ENCODE measurements at regions not wholly inside any gene's neighbourhood (a gene's known extent, or its start where the extent isn't known, plus 50 kb on each side); places are given as distances from the start of the nearest gene placed in this dataset.
"Not testable (repeated sequence)": the region's sequence is repeated elsewhere in the genome, so short reads cannot be mapped to it uniquely, and the experiment has no call there.

DNA sequence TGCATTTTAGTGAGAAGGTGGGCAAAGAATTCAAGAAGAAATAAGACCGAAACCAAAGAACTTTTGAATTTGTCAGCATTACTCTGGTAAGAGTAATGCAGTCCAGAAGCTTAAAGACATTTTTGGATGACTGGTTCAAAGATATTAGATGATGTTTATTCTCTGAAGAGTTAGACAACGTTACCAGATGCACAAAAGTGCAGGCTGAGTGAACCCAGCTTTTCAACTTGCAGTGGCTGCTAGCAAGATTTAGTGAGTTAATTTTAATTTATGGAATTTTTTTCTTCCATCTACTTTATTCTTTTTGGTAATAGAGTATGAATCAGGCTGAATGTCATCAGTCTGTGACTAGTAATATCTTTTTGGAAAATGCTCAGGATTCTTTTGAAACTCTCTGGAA, 267.3 kb upstream of the AZI2 start:
- Mint-ChIP-seq H3K4me1 (ENCODE audit: low read depth) (no peaks in the 10 kb centered on the region), H3K27me3 (peaks cover 4% of the 10 kb centered on the region)

DNA sequence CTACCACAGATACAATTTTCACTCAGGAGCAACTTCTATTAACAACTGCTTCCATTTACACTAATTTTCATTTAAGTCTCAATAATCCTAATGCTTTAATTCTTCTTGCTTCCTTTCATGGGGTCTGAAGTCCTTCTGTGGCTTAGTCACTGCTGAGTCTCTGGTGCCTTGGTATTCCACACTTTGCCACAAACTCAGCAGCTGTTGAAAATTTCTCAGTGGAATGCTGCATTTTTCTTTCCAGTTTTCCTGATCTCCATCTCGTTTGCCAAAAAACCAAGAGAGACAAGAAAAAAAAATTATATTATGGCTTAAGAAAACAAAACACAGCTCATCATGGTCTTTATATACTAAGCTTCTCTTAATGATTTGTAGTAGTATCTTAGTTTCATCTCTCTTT, 269.2 kb upstream of the AZI2 start:
- H3K27me3 Mint-ChIP-seq, result peaks cover 5% of the 10 kb centered on the region
- no peaks in the 10 kb centered on the region for H3K36me3 Mint-ChIP-seq (ENCODE audit: low read depth)
- no peak overlapping the region for H3K4me3 Mint-ChIP-seq
- H3K27ac Mint-ChIP-seq, result no peak overlapping the region
- H3K9me3 Mint-ChIP-seq, result no peaks in the 10 kb centered on the region
- no peaks in the 10 kb centered on the region for H3K4me1 Mint-ChIP-seq (ENCODE audit: low read depth)

More for the DNA sequence above, 267.3 kb upstream of the AZI2 start:
- no peak overlapping the region for H3K4me3 Mint-ChIP-seq
- no peak overlapping the region for H3K27ac Mint-ChIP-seq
- H3K36me3 Mint-ChIP-seq (ENCODE audit: low read depth), result no peaks in the 10 kb centered on the region
- H3K9me3 Mint-ChIP-seq, result no peaks in the 10 kb centered on the region

DNA sequence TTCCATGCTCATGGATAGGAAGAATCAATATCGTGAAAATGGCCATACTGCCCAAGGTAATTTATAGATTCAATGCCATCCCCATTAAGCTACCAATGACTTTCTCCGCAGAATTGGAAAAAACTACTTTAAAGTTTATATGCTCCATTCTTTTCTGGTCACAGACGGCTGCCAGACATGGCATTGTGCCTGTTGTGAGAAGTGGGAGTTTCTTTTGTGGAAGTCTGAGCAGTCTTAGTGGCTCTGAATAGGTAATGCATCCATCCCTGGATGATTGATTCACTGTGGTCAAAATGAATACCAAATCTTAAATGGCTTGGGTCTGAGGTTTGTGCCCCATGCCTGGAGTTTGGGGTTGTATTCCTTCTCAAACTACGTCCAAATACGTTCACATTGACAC, 274.5 kb upstream of the AZI2 start:
- no peaks in the 10 kb centered on the region for H3K4me1 Mint-ChIP-seq (ENCODE audit: low read depth)
- no peaks in the 10 kb centered on the region for H3K36me3 Mint-ChIP-seq (ENCODE audit: low read depth)
- no peak overlapping the region for H3K27ac Mint-ChIP-seq
- peaks cover 5% of the 10 kb centered on the region for H3K27me3 Mint-ChIP-seq
- no peaks in the 10 kb centered on the region for H3K9me3 Mint-ChIP-seq
- no peak overlapping the region for H3K4me3 Mint-ChIP-seq

DNA sequence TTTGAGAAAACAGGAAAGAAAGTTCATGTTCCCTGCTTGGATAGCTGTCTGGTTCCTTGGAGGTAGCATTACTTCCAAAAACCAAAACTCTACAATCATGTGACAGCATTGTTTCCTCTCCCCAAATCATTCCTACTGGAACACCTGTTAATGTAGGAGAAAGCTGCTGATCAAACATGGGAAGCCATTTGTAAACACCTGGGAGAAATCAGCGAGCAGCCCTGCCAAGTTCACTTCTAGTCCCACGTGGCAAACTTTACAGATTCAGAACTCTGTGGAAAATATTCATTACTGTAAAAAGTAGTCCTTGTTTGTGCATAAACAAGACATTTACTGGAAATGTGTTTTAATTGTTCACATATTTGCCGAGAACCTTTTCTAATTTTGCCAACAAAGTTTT, 275.5 kb upstream of the AZI2 start:
- Mint-ChIP-seq H3K4me1 (ENCODE audit: low read depth) (no peaks in the 10 kb centered on the region), H3K27ac (no peak overlapping the region), H3K27me3 (peaks cover 5% of the 10 kb centered on the region), H3K36me3 (ENCODE audit: low read depth) (no peaks in the 10 kb centered on the region), H3K9me3 (no peaks in the 10 kb centered on the region), H3K4me3 (no peak overlapping the region)

DNA sequence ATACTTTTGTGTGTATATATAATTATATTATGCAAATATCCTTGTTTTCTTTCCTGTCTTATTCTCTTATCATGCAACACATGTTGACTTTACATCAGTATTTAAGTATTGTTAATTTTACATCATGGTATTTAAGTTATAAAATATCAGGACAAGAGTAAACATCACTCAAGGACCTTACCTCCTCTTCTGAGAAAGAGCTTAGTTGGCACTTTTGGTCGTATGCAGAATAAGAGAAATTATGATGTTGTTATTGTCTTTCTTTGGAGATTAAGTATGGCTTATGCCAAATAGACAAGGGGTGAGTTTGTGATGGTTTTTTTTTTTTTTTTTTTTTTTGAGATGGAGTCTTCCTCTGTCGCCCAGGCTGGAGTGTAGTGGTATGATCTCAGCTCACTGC, 279.2 kb upstream of the AZI2 start:
- not testable (repeated sequence) for H3K27me3 Mint-ChIP-seq; H3K4me1 Mint-ChIP-seq (ENCODE audit: low read depth)

DNA sequence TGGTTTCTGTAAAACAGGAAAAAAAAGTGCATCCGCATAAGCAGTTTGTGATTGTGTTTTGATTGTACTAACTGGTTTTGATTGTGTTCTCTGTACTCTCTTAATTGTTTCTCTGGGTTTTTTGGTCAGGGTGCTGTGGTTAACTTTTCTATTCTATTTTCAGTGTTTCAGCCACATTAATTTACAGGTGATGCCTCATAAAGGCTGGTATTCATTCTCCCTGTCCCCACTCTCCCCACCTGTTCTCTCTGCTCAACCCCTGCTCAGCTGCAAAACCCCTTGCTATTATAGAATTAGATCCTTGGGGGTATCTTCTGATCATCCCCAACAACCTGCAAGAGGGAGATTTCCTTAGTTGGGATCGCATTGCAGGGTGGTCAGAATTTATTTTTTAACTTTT, 285.4 kb upstream of the AZI2 start:
- no peaks in the 10 kb centered on the region for H3K9me3 Mint-ChIP-seq
- H3K27me3 Mint-ChIP-seq, result no peaks in the 10 kb centered on the region
- H3K36me3 Mint-ChIP-seq (ENCODE audit: low read depth), result no peaks in the 10 kb centered on the region
- H3K27ac Mint-ChIP-seq, result no peak overlapping the region
- no peaks in the 10 kb centered on the region for H3K4me1 Mint-ChIP-seq (ENCODE audit: low read depth)
- no peak overlapping the region for H3K4me3 Mint-ChIP-seq

More for the DNA sequence above, 279.2 kb upstream of the AZI2 start:
- not testable (repeated sequence) for H3K27ac Mint-ChIP-seq; H3K36me3 Mint-ChIP-seq (ENCODE audit: low read depth); H3K4me3 Mint-ChIP-seq; H3K9me3 Mint-ChIP-seq

DNA sequence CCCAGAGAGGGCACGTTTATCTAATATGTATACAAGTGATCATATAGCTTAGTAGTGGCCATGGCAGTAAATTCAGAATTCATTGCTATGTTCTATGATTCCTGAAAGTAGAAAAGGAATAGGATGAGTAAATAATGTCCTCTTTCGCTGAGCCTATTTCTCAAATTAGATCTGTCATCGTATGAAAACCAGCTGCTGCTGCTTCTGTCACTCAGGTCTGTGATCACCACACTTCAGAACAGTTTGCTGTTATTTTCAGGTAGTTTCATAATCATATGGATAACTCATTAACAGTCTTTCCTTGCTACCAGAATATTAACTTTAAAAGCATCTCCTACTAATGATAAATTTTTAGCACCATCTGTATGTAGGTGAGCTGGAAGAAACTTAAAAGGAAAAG, 289.1 kb upstream of the AZI2 start:
- Mint-ChIP-seq H3K36me3 (ENCODE audit: low read depth) (no peaks in the 10 kb centered on the region), H3K27me3 (no peaks in the 10 kb centered on the region), H3K9me3 (no peaks in the 10 kb centered on the region), H3K4me3 (no peak overlapping the region), H3K27ac (no peak overlapping the region), H3K4me1 (ENCODE audit: low read depth) (no peaks in the 10 kb centered on the region)

DNA sequence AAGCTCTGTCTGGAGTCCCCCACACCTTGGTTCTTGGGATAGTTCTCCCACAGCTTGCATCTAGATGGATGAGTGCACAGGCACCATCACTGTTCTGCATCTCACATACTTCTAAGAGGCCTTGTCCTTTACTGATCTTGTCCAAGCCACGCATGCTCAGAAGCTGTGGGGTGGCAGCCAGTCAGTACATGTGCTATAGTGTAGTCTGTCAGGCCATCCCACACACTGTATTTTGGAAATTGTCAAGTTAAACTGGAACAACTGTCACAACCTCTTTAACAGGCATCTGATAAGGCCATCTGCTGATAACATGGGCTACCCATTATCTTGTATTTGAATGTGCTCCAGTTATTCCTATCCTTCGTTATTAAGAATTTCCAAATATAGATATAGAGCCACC, 296.5 kb upstream of the AZI2 start:
- Mint-ChIP-seq H3K27ac (no peak overlapping the region), H3K27me3 (no peaks in the 10 kb centered on the region), H3K36me3 (ENCODE audit: low read depth) (no peaks in the 10 kb centered on the region), H3K9me3 (no peaks in the 10 kb centered on the region), H3K4me1 (ENCODE audit: low read depth) (no peaks in the 10 kb centered on the region), H3K4me3 (no peak overlapping the region)

DNA sequence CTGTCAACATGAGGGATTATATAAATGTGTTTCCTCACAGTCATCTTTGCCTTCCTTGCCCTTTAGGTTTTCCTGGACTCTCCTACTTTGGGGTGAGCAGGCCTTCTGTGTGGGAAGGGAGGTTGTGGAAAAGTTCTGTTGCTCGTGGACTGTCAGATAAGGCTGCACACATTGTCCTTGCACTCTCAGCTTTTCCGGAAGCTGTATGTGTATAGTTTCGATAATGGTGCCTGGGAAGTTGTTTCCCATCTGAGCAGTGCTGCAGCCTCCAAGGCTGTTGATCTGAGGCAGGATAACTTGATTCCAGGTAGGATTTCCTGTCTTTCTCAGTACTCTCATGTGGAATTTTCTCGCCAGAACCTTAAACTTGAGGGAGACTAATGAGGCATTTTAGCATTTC, 297.8 kb upstream of the AZI2 start:
- Mint-ChIP-seq H3K27ac (no peak overlapping the region), H3K9me3 (no peaks in the 10 kb centered on the region), H3K27me3 (no peaks in the 10 kb centered on the region), H3K36me3 (ENCODE audit: low read depth) (no peaks in the 10 kb centered on the region), H3K4me1 (ENCODE audit: low read depth) (no peaks in the 10 kb centered on the region), H3K4me3 (no peak overlapping the region)

DNA sequence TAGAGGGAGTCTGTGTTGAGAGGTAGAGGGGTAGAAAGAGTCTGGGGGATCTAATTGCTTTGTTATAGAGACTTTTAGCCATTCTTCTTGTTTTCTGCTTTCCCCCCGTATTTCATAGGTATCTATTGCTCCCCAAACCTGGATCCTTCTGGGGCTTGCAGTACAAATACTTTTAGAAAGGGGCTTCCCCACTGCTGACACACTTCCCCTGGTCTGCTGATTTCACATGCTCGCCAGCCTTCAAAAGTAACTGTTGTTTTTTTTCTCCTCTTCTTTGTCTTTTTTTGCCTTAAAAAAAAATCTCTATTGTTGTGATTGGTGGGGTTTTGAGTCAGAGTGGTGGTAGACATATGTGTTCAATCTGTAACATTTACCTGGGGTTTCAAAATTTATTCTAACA, 300.6 kb upstream of the AZI2 start:
- H3K36me3 Mint-ChIP-seq (ENCODE audit: low read depth), result no peaks in the 10 kb centered on the region
- no peak overlapping the region for H3K4me3 Mint-ChIP-seq
- H3K27me3 Mint-ChIP-seq, result no peaks in the 10 kb centered on the region
- no peak overlapping the region for H3K27ac Mint-ChIP-seq
- no peaks in the 10 kb centered on the region for H3K9me3 Mint-ChIP-seq
- H3K4me1 Mint-ChIP-seq (ENCODE audit: low read depth), result no peaks in the 10 kb centered on the region

DNA sequence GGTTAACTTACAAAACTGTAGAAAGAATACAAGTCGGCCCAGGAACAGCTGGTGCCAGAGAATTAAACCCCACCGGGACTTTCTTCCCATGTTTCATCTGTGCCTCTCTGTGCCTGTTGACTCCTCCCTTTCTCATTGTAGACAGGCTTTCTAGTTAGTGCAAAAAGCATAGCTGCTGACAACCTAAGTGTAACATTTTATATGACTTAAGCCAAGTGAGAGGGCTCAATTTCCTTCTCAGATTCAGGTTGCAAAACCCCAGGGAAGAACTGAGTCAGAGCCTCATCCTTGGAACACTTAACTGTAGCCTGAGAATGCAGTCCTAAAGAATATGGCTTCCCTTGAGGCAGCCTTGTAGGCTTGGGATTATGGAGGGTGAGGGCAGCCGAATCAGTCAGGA, 302.5 kb upstream of the AZI2 start:
- H3K4me1 Mint-ChIP-seq (ENCODE audit: low read depth), result no peaks in the 10 kb centered on the region
- no peak overlapping the region for H3K4me3 Mint-ChIP-seq
- H3K36me3 Mint-ChIP-seq (ENCODE audit: low read depth), result no peaks in the 10 kb centered on the region
- H3K9me3 Mint-ChIP-seq, result no peaks in the 10 kb centered on the region
- H3K27me3 Mint-ChIP-seq, result peaks cover 4% of the 10 kb centered on the region
- H3K27ac Mint-ChIP-seq, result no peak overlapping the region

DNA sequence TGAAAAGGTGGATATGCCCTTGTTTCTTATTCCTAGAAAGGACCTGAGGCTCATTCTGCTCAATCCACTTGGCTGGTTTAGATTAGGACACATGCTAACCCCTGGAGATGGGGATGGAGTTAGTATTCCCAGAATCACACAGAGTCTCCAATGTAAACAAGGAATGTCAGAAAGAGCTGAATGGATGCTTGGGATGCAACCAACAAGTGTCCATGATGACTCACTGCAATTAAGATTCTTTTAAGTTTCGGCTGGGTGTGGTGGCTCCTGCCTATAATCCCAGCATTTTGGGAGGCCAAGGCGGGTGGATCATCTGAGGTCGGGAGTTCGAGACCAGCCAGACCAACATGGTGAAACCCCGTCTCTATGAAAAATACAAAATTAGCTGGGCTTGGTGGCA, 315.5 kb upstream of the AZI2 start:
- Mint-ChIP-seq H3K9me3 (no peaks in the 10 kb centered on the region), H3K27ac (no peak overlapping the region), H3K36me3 (ENCODE audit: low read depth) (no peaks in the 10 kb centered on the region), H3K4me1 (ENCODE audit: low read depth) (no peaks in the 10 kb centered on the region), H3K4me3 (no peak overlapping the region), H3K27me3 (peaks cover 9% of the 10 kb centered on the region)

DNA sequence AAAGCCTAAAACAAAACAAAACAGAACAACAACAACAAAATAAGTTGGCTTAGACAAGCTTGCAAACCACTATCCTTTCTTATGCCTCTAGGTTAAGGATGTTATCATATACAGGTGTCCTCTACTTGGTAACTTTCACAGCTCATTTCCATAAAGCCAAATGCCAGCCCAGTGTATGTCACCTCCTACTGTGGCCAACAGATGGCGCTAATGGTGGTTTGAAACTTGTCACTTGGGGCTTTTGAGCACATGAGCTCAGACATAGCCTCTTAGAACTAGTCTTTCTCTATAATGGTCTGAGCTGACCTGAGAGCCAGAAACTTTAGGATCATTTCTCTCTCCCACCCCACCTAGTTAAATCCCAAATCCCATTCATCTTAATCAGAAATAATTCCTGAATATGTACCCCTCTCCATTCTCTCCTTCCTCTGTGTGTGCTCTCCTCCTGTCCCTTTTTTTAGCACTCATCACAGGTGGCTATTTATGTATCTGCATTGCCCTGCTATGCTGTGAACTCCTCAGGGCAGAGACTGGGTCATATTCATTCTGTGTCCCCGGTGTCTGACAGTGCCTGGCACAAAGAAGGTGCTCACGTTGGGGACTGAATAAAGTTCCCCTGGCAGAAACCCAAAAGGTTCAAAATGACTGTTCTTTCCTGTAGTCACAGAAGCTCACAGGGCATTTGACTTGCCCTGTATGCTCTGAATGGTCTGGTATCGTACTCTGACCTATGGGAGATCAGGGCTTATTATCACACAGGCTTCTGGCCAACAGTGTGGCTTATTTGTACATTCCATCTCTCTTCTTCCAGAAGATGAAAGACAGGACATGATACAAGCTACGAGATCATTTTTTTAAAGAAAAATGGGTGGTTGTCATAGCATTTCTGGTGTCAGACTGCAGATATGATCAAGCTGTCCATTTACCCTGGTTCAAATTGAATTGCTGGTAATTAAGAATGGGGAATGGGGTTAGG, 319.3 kb upstream of the AZI2 start:
- Mint-ChIP-seq H3K9me3 (no peaks in the 10 kb centered on the region), H3K27ac (no peak overlapping the region), H3K4me3 (no peak overlapping the region), H3K4me1 (ENCODE audit: low read depth) (no peaks in the 10 kb centered on the region), H3K27me3 (peaks cover 11% of the 10 kb centered on the region), H3K36me3 (ENCODE audit: low read depth) (no peaks in the 10 kb centered on the region)

DNA sequence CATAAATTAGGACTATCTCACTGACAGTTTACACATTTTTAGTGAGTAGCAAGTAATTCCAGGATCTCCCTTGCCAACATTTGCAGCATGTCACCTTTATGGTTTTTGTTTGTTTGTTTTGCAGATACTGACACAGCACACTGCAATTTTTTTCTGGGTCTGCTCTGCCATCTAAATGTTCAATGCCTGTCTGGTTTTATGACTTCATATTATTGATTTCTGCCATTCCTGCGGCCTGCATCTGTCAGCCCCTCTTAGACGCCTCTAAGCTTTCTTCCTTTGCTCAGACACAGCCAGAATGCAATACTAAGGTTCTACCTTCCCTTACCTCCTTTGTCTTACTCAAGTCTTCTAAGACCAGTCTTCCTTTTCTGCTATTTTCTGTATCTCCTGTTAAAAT, 321.2 kb upstream of the AZI2 start:
- Mint-ChIP-seq H3K9me3 (no peaks in the 10 kb centered on the region), H3K27me3 (peaks cover 11% of the 10 kb centered on the region), H3K4me3 (no peak overlapping the region)

DNA sequence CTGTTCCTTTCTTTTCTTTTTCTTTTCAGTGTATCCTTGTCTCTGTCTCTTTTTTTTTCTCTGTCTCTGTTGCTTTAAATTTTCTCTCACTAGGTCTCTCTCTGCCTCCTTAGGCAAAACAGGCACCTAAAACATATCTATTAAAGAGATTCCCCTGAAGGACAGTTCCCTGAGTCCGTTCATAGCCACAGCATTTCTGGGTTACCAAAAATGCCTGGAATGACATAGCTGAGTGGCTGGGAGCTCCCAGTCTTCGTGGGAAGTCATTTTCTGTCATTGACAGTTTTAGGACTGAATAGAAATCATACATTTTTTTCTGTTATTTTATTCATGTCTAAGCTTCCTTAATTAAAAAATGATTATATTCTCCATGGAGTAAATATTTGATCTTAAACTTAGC, 323.8 kb upstream of the AZI2 start:
- H3K27ac Mint-ChIP-seq, result no peak overlapping the region
- peaks cover 6% of the 10 kb centered on the region for H3K27me3 Mint-ChIP-seq
- H3K36me3 Mint-ChIP-seq (ENCODE audit: low read depth), result no peaks in the 10 kb centered on the region
- H3K4me3 Mint-ChIP-seq, result no peak overlapping the region
- H3K4me1 Mint-ChIP-seq (ENCODE audit: low read depth), result no peaks in the 10 kb centered on the region
- H3K9me3 Mint-ChIP-seq, result peaks cover 5% of the 10 kb centered on the region

More for the DNA sequence above, 321.2 kb upstream of the AZI2 start:
- no peaks in the 10 kb centered on the region for H3K4me1 Mint-ChIP-seq (ENCODE audit: low read depth)
- H3K27ac Mint-ChIP-seq, result no peak overlapping the region
- no peaks in the 10 kb centered on the region for H3K36me3 Mint-ChIP-seq (ENCODE audit: low read depth)

DNA sequence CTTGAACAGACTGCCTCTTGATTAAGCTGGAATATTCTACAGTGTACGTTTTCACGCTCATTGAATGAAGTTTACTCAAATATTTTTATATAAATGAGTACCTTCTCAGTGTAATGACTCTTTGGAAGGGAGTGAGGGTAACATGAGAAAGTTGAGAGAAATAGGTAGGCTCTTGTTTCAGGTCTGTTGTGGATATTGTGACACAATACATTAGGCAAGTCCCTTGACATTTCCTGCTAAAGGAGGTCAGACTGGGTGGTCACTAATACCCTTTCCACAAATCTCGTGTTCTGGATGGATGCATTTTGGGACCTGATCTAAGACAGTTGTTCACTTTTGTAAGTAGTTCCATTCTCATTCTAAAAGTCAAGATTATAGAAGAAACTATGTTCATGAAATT, 324.8 kb upstream of the AZI2 start:
- Mint-ChIP-seq H3K27me3 (peaks cover 6% of the 10 kb centered on the region), H3K4me1 (ENCODE audit: low read depth) (no peaks in the 10 kb centered on the region), H3K4me3 (no peak overlapping the region), H3K36me3 (ENCODE audit: low read depth) (no peaks in the 10 kb centered on the region), H3K27ac (no peak overlapping the region), H3K9me3 (peaks cover 5% of the 10 kb centered on the region)

Measured in stimulated activated naive CD8-positive, alpha-beta T cell treated with anti-CD3 and anti-CD28 coated beads, Interleukin-15, Interleukin-2, amounts not matched to agents 100 ng/mL and 50 ng/mL, for 24 hours (primary cell).